Liver (tissue), 8 donors: ENCODE measurements at regions not wholly inside any gene's neighbourhood (a gene's known extent, or its start where the extent isn't known, plus 50 kb on each side); places are given as distances from the start of the nearest gene placed in this dataset.

Experiments used
- DNase-seq: peaks from one replicate; pipeline ENCODE4 v3.0.0-alpha.2; 2017; ENCODE audit warnings: low spot score
- H3K27ac ChIP-seq, 2 donors: one replicate each; pipeline ENCODE4 v1.7.0; 2013; ENCODE audit warnings: inconsistent platforms in 2 of 2, low read length in 2 of 2, control low read depth in 1 of 2, low read depth in 1 of 2, mild to moderate bottlenecking in 1 of 2
- H3K27me3 ChIP-seq, 4 donors: one replicate each; pipeline versions ENCODE4 v1.6.1 to v1.7.0; 2013; ENCODE audit warnings: low read length in 3 of 4, inconsistent platforms in 1 of 4, mild to moderate bottlenecking in 1 of 4, moderate library complexity in 1 of 4; ENCODE audit not compliant: control insufficient read depth in 4 of 4, insufficient read depth in 4 of 4
- H3K36me3 ChIP-seq, 4 donors: one replicate each; pipeline versions ENCODE4 v1.6.1 to v1.7.0; 2013; ENCODE audit warnings: low read length in 3 of 4, mild to moderate bottlenecking in 3 of 4, low read depth in 1 of 4, moderate library complexity in 1 of 4; ENCODE audit not compliant: control insufficient read depth in 4 of 4, insufficient read depth in 3 of 4
- H3K4me1 ChIP-seq, 4 donors: one replicate each; pipeline versions ENCODE4 v1.6.1 to v1.7.0; 2013; ENCODE audit warnings: low read length in 3 of 4, mild to moderate bottlenecking in 3 of 4, moderate library complexity in 1 of 4; ENCODE audit not compliant: control insufficient read depth in 4 of 4, insufficient read depth in 4 of 4
- H3K4me3 ChIP-seq, 3 donors: one replicate each; pipeline versions ENCODE4 v1.6.1 to v1.7.0; 2013; ENCODE audit warnings: low read length in 3 of 3, control low read depth in 1 of 3, low read depth in 1 of 3, mild to moderate bottlenecking in 1 of 3
- H3K9ac ChIP-seq, 2 donors: one replicate each; pipeline ENCODE4 v1.7.0; 2013; ENCODE audit warnings: low read length in 2 of 2, mild to moderate bottlenecking in 2 of 2, moderate library complexity in 2 of 2, control low read depth in 1 of 2, low read depth in 1 of 2
- H3K9me3 ChIP-seq, 4 donors: one replicate each; pipeline versions ENCODE4 v1.6.1 to v1.7.0; 2013; ENCODE audit warnings: low read length in 3 of 4; ENCODE audit not compliant: control insufficient read depth in 4 of 4
- ATF3 ChIP-seq: IDR thresholded peaks from 2 replicates; pipeline ENCODE4 v1.6.1; 2016; ENCODE audit warnings: antibody characterized with exemption
- FOXA1 ChIP-seq: IDR thresholded peaks from 2 replicates; pipeline ENCODE4 v1.6.1; 2016; ENCODE audit warnings: antibody characterized with exemption
- GABPA ChIP-seq, 2 donors: IDR thresholded peaks in 1 of 2; conservative IDR thresholded peaks in 1 of 2; 2 replicates each; pipeline ENCODE4 v1.6.1; 2016; ENCODE audit warnings: antibody characterized with exemption in 2 of 2, mild to moderate bottlenecking in 1 of 2, moderate library complexity in 1 of 2
- HNF4A ChIP-seq, 2 donors: conservative IDR thresholded peaks; 2 replicates each; pipeline ENCODE4 v1.6.1; 2016; ENCODE audit warnings: antibody characterized with exemption in 2 of 2, mild to moderate bottlenecking in 2 of 2
- HNF4G ChIP-seq: IDR thresholded peaks from 2 replicates; pipeline ENCODE4 v1.6.1; 2016; ENCODE audit warnings: antibody characterized with exemption
- JUND ChIP-seq, 2 donors: IDR thresholded peaks; 2 replicates each; pipeline ENCODE4 v1.6.1; 2016; ENCODE audit warnings: antibody characterized with exemption in 2 of 2
- NR2F2 ChIP-seq: IDR thresholded peaks from 2 replicates; pipeline ENCODE4 v1.6.1; 2016; ENCODE audit warnings: antibody characterized with exemption
- RAD21 ChIP-seq, 2 donors: IDR thresholded peaks; 2 replicates each; pipeline ENCODE4 v1.6.1; 2016; ENCODE audit warnings: antibody characterized with exemption in 2 of 2, mild to moderate bottlenecking in 2 of 2
- RXRA ChIP-seq, 2 donors: IDR thresholded peaks; 2 replicates each; pipeline ENCODE4 v1.6.1; 2017 to 2018; ENCODE audit warnings: antibody characterized with exemption in 2 of 2, mild to moderate bottlenecking in 1 of 2
- SP1 ChIP-seq: IDR thresholded peaks from 2 replicates; pipeline ENCODE4 v1.6.1; 2018; ENCODE audit warnings: antibody characterized with exemption, mild to moderate bottlenecking
- TAF1 ChIP-seq: conservative IDR thresholded peaks from 2 replicates; pipeline ENCODE4 v1.6.1; 2016; ENCODE audit warnings: antibody characterized with exemption, mild to moderate bottlenecking
- YY1 ChIP-seq: IDR thresholded peaks from 2 replicates; pipeline ENCODE4 v1.6.1; 2016; ENCODE audit warnings: antibody characterized with exemption, mild to moderate bottlenecking
- ZBTB33 ChIP-seq: IDR thresholded peaks from 2 replicates; pipeline ENCODE4 v1.6.1; 2016; ENCODE audit warnings: antibody characterized with exemption
- WGBS: extraction: QIAGEN DNeasy Blood & Tissue Kit; methylation state at CpG from one replicate; pipeline ENCODE4 v1.1.7; 2013; 5-methylcytosine and 5-hydroxymethylcytosine counted together
- TF ChIP-seq, protein P1 (sequence below): IDR thresholded peaks from 2 replicates; pipeline ENCODE4 v1.6.1; 2016; ENCODE audit warnings: antibody characterized with exemption
- TF ChIP-seq, protein P2 (sequence below): fragments of 150-350 bp; IDR thresholded peaks from 2 replicates; pipeline ENCODE4 v1.5.1; 2017; ENCODE audit warnings: improper control_type of control experiment, low read depth, low read length; ENCODE audit not compliant: missing input control
- TF ChIP-seq, protein P3 (sequence below): IDR thresholded peaks from 2 replicates; pipeline ENCODE4 v1.6.1; 2016; ENCODE audit warnings: antibody characterized with exemption, mild to moderate bottlenecking
- donor health status: healthy.
- donor health status: healthy.
- donor health status: healthy.
- donor health status: healthy.
- donor health status: healthy.

DNA sequence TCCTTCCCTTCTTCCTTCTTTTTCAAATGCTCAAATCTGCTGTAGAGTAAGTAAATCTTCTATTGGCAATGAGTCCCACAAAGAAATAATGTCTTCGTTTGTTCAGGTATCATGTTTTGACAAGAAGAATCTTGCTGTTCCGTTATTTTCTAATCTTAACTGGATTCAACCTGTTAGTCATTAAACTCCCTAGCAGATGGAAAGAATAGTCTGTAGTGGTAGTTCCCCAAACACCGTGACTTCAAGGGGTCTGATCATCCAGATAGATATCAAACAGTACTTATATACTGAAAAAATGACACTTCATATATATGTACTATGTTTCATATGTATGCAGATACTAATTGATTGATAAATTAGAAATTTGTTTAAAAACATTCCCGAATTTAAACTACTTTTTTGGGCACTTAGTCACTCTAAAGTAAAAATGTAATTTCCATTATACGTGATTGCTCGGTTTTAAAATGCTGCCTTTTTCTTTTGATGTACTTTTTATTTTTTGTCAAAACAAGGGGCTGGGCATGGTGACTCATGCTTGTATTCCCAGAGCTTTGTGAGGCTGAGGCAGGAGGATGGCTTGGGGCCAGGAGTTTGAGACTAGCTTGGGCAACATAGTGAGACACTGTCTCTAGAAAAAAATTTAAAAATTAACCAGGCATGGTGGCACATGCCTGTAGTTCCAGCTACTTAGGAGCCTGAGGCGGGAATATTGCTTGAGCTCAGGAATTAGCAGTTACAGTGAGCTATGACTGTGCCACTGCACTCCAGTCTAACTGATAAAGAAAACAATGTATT lies 335.7 kb upstream of the SNX7 start:
- Histone ChIP-seq H3K4me1 (peaks cover 0 to 2% (median under 1%) of the 10 kb centered on the region in 4 donors), H3K36me3 (no peaks in the 10 kb centered on the region), H3K27ac (no peak overlapping the region), H3K9ac (no peak overlapping the region), H3K4me3 (no peak overlapping the region), H3K9me3 (no peaks in the 10 kb centered on the region), H3K27me3 (no peaks in the 10 kb centered on the region)
- 73% methylated on average over 7 of the region's 7 CpGs for WGBS
- no peak for DNase-seq
- TF ChIP-seq RAD21 (IDR thresholded peaks at IDR 0.05) (no peak), ZBTB33 (no peak), RXRA (IDR thresholded peaks at IDR 0.05) (no peak), HNF4G (no peak), ATF3 (no peak), NR2F2 (no peak), SP1 (no peak), HNF4A (conservative IDR thresholded peaks at IDR 0.05) (no peak), JUND (IDR thresholded peaks at IDR 0.05) (no peak), FOXA1 (no peak), GABPA (IDR thresholded peaks at IDR 0.05 in 1 of 2, conservative IDR thresholded peaks at IDR 0.05 in 1 of 2) (no peak), TAF1 (no peak), YY1 (no peak)
- TF ChIP-seq, protein P1, sequence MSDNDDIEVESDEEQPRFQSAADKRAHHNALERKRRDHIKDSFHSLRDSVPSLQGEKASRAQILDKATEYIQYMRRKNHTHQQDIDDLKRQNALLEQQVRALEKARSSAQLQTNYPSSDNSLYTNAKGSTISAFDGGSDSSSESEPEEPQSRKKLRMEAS = no peak
- TF ChIP-seq, protein P2, sequence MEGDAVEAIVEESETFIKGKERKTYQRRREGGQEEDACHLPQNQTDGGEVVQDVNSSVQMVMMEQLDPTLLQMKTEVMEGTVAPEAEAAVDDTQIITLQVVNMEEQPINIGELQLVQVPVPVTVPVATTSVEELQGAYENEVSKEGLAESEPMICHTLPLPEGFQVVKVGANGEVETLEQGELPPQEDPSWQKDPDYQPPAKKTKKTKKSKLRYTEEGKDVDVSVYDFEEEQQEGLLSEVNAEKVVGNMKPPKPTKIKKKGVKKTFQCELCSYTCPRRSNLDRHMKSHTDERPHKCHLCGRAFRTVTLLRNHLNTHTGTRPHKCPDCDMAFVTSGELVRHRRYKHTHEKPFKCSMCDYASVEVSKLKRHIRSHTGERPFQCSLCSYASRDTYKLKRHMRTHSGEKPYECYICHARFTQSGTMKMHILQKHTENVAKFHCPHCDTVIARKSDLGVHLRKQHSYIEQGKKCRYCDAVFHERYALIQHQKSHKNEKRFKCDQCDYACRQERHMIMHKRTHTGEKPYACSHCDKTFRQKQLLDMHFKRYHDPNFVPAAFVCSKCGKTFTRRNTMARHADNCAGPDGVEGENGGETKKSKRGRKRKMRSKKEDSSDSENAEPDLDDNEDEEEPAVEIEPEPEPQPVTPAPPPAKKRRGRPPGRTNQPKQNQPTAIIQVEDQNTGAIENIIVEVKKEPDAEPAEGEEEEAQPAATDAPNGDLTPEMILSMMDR = no peak
- TF ChIP-seq, protein P3, sequence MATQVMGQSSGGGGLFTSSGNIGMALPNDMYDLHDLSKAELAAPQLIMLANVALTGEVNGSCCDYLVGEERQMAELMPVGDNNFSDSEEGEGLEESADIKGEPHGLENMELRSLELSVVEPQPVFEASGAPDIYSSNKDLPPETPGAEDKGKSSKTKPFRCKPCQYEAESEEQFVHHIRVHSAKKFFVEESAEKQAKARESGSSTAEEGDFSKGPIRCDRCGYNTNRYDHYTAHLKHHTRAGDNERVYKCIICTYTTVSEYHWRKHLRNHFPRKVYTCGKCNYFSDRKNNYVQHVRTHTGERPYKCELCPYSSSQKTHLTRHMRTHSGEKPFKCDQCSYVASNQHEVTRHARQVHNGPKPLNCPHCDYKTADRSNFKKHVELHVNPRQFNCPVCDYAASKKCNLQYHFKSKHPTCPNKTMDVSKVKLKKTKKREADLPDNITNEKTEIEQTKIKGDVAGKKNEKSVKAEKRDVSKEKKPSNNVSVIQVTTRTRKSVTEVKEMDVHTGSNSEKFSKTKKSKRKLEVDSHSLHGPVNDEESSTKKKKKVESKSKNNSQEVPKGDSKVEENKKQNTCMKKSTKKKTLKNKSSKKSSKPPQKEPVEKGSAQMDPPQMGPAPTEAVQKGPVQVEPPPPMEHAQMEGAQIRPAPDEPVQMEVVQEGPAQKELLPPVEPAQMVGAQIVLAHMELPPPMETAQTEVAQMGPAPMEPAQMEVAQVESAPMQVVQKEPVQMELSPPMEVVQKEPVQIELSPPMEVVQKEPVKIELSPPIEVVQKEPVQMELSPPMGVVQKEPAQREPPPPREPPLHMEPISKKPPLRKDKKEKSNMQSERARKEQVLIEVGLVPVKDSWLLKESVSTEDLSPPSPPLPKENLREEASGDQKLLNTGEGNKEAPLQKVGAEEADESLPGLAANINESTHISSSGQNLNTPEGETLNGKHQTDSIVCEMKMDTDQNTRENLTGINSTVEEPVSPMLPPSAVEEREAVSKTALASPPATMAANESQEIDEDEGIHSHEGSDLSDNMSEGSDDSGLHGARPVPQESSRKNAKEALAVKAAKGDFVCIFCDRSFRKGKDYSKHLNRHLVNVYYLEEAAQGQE = no peak
